Left kidney (tissue), 1 donor: ENCODE measurements at regions not wholly inside any gene's neighbourhood (a gene's known extent, or its start where the extent isn't known, plus 50 kb on each side); places are given as distances from the start of the nearest gene placed in this dataset.
"Not testable (repeated sequence)": the region's sequence is repeated elsewhere in the genome, so short reads cannot be mapped to it uniquely, and the experiment has no call there.

Source experiments
- DNase-seq: peaks from one replicate; pipeline ENCODE4 v3.0.0-alpha.2; 2013

- DNase-seq, result no peak
These were observed 284.7 kb upstream of the CWC22 start for GRCh38 chr2:180291552-180292421.

GRCh38 chr2:180291060-180291459, 284.0 kb upstream of the CWC22 start:
- no peak for DNase-seq

- DNase-seq, result no peak
These were observed 282.5 kb upstream of the CWC22 start for GRCh38 chr2:180289627-180290026.

- DNase-seq, result no peak
These were observed 272.5 kb upstream of the CWC22 start for GRCh38 chr2:180279581-180279980.

GRCh38 chr2:180276733-180277132, 269.6 kb upstream of the CWC22 start:
- no peak for DNase-seq

- DNase-seq, result no peak
These were observed 260.9 kb upstream of the CWC22 start for GRCh38 chr2:180268006-180268405.

- no peak for DNase-seq
These were observed 254.9 kb upstream of the CWC22 start for GRCh38 chr2:180261976-180262375.

- DNase-seq, result no peak
These were observed 251.5 kb upstream of the CWC22 start for GRCh38 chr2:180258579-180258978.

- DNase-seq, result no peak
These were observed 251.0 kb upstream of the CWC22 start for GRCh38 chr2:180258041-180258537.

GRCh38 chr2:180257247-180257646, 250.2 kb upstream of the CWC22 start:
- no peak for DNase-seq

- no peak for DNase-seq
These were observed 248.9 kb upstream of the CWC22 start for GRCh38 chr2:180255981-180256380.

GRCh38 chr2:180254872-180255271, 247.8 kb upstream of the CWC22 start:
- DNase-seq, result no peak

GRCh38 chr2:180247658-180248057, 240.6 kb upstream of the CWC22 start:
- no peak for DNase-seq

GRCh38 chr2:180246268-180246667, 239.2 kb upstream of the CWC22 start:
- no peak for DNase-seq

- no peak for DNase-seq
These were observed 233.7 kb upstream of the CWC22 start for GRCh38 chr2:180240774-180241173.

GRCh38 chr2:180238729-180239128, 231.6 kb upstream of the CWC22 start:
- DNase-seq, result no peak

- DNase-seq, result not testable (repeated sequence)
These were observed 229.0 kb upstream of the CWC22 start for GRCh38 chr2:180236061-180236460.

GRCh38 chr2:180235506-180235905, 228.4 kb upstream of the CWC22 start:
- DNase-seq, result not testable (repeated sequence)

GRCh38 chr2:180234991-180235390, 227.9 kb upstream of the CWC22 start:
- DNase-seq, result not testable (repeated sequence)

- no peak for DNase-seq
These were observed 223.9 kb upstream of the CWC22 start for GRCh38 chr2:180231015-180231414.

GRCh38 chr2:180227461-180227860, 220.4 kb upstream of the CWC22 start:
- DNase-seq, result no peak

GRCh38 chr2:180225118-180225517, 218.0 kb upstream of the CWC22 start:
- DNase-seq, result no peak

- no peak for DNase-seq
These were observed 215.5 kb upstream of the CWC22 start for GRCh38 chr2:180222644-180223043.

GRCh38 chr2:180219491-180219890, 212.4 kb upstream of the CWC22 start:
- no peak for DNase-seq
